Retinal pigment epithelial cell (primary cell): ENCODE measurements at regions not wholly inside any gene's neighbourhood (a gene's known extent, or its start where the extent isn't known, plus 50 kb on each side); places are given as distances from the start of the nearest gene placed in this dataset.
"Not testable (repeated sequence)": the region's sequence is repeated elsewhere in the genome, so short reads cannot be mapped to it uniquely, and the experiment has no call there.

Experiments used
- DNase-seq: peaks from one replicate; pipeline ENCODE4 v3.0.0-alpha.2; 2010; ENCODE audit warnings: low read depth
- H3K4me3 ChIP-seq: 2 replicates; pipeline ENCODE4 v1.5.1; 2011; ENCODE audit warnings: mild to moderate bottlenecking, low read length, control low read depth, moderate library complexity
- CTCF ChIP-seq: conservative IDR thresholded peaks from 2 replicates; pipeline ENCODE4 v1.5.1; 2011; ENCODE audit warnings: low read depth, low read length, control low read depth, inconsistent platforms

- no peak overlapping the region for H3K4me3 ChIP-seq
- TF ChIP-seq CTCF, result no peak
- no peak for DNase-seq
Observed at GRCh38 chr13:33560726-33561125, 257.2 kb upstream of the RFC3 start.

- no peak for TF ChIP-seq CTCF
- H3K4me3 ChIP-seq, result no peak overlapping the region
- no peak for DNase-seq
Observed at GRCh38 chr13:33561627-33562026, 256.3 kb upstream of the RFC3 start.

GRCh38 chr13:33571618-33572017 is 246.3 kb upstream of the RFC3 start:
- TF ChIP-seq CTCF, result no peak
- no peak for DNase-seq
- H3K4me3 ChIP-seq, result no peak overlapping the region

GRCh38 chr13:33572322-33572721 is 245.6 kb upstream of the RFC3 start:
- not testable (repeated sequence) for DNase-seq, H3K4me3 ChIP-seq

GRCh38 chr13:33575378-33575777 is 242.6 kb upstream of the RFC3 start:
- H3K4me3 ChIP-seq, result no peak overlapping the region
- DNase-seq, result no peak
- TF ChIP-seq CTCF, result no peak

- H3K4me3 ChIP-seq, result no peak overlapping the region
- TF ChIP-seq CTCF, result no peak
- peak; percentile 79 for DNase-seq
Observed at GRCh38 chr13:33577007-33577406, 240.9 kb upstream of the RFC3 start.

GRCh38 chr13:33578786-33579185 is 239.2 kb upstream of the RFC3 start:
- no peak for TF ChIP-seq CTCF
- no peak for DNase-seq
- H3K4me3 ChIP-seq, result no peak overlapping the region

- DNase-seq, result no peak
- H3K4me3 ChIP-seq, result no peak overlapping the region
- no peak for TF ChIP-seq CTCF
Observed at GRCh38 chr13:33582121-33582520, 235.8 kb upstream of the RFC3 start.
